ENCODE measurements at regions not wholly inside any gene's neighbourhood (a gene's known extent, or its start where the extent isn't known, plus 50 kb on each side); places are given as distances from the start of the nearest gene placed in this dataset.

DNA sequence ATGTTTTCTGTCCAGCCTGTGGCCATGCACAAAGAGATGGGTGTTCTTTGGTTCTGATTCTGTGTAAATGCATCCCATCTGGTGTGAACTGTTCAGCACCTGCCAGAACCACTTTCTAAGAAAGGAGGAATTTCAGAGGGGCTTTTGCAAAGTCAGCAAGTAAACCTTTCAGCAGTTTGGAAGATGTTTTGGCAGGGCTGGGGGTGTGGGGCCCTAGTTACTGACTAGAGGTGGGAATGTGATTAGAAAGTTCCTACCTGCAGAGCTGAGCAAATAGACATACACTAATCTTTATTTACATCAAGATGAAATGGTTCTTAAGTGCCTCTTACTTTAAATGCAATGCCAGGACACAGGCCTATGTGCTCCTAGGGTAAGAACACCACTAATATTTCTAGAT, 378.1 kb upstream of the USP24 start:
- CTCF ChIA-PET = no interaction called here
- H3K27me3 ChIP-seq (ENCODE audit: low read length) = no peaks in the 10 kb centered on the region
- no peak for ATAC-seq
- no peak overlapping the region for H2AFZ ChIP-seq (ENCODE audit: low read length)
- H3K9me3 ChIP-seq (ENCODE audit: low read length) = no peaks in the 10 kb centered on the region
- no peaks in the 10 kb centered on the region for H3K9me2 ChIP-seq (replicated peaks; ENCODE audit: low read length)
- H3K27ac ChIP-seq (ENCODE audit: low read length) = no peak overlapping the region
- H3K36me3 ChIP-seq (ENCODE audit: low read depth, low read length) = no peaks in the 10 kb centered on the region
- TF ChIP-seq, protein P1, sequence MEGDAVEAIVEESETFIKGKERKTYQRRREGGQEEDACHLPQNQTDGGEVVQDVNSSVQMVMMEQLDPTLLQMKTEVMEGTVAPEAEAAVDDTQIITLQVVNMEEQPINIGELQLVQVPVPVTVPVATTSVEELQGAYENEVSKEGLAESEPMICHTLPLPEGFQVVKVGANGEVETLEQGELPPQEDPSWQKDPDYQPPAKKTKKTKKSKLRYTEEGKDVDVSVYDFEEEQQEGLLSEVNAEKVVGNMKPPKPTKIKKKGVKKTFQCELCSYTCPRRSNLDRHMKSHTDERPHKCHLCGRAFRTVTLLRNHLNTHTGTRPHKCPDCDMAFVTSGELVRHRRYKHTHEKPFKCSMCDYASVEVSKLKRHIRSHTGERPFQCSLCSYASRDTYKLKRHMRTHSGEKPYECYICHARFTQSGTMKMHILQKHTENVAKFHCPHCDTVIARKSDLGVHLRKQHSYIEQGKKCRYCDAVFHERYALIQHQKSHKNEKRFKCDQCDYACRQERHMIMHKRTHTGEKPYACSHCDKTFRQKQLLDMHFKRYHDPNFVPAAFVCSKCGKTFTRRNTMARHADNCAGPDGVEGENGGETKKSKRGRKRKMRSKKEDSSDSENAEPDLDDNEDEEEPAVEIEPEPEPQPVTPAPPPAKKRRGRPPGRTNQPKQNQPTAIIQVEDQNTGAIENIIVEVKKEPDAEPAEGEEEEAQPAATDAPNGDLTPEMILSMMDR (conservative IDR thresholded peaks at IDR 0.05; ENCODE audit: low read depth, low read length) = no peak
- TF ChIP-seq EZH2phosphoT487 (IDR thresholded peaks at IDR 0.05; ENCODE audit: borderline replicate concordance, low read length) = no peak
- TF ChIP-seq EZH2 (IDR thresholded peaks at IDR 0.05; ENCODE audit: low read length, unreplicated experiment) = no peak
- no peak for DNase-seq
- no peaks in the 10 kb centered on the region for H4K20me1 ChIP-seq (ENCODE audit: low read length)
- H3K4me2 ChIP-seq (ENCODE audit: low read length) = no peak overlapping the region
- H3K9ac ChIP-seq (ENCODE audit: low read length) = no peak overlapping the region
- H3K4me1 ChIP-seq (ENCODE audit: insufficient read depth, low read length) = no peaks in the 10 kb centered on the region
- H3K79me2 ChIP-seq (ENCODE audit: low read length) = no peaks in the 10 kb centered on the region
- BruUV-seq (replicated peaks) = no TSS peak
- no peak overlapping the region for H3K4me3 ChIP-seq (ENCODE audit: low read length)
- POLR2A ChIA-PET (ENCODE audit: unreplicated experiment) = no interaction called here
- intact Hi-C loops (cut with micrococcal nuclease) = no loop called here
- H3F3A ChIP-seq (ENCODE audit: low read length, unreplicated experiment) = no peaks in the 10 kb centered on the region

DNA sequence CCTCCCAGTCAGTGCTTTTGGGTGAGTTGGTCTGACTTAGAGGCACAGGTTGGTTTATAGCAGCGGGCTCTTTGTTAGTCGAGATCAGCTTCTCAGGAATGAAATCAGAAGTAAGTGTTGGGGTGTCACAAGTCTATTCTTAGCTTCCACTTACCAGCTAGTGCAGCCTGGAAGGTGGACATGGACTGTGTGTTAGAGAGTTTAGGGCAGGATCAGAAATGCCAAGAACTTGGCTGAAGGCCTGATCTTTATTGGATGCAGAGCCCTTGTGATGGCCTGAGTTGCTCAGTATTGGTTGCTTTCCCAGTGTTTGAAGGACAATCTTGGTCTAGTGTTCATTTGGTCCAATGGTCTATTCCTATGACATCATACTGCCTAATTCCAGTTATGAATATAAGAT, 377.0 kb upstream of the USP24 start:
- Histone ChIP-seq H3K9me2 (replicated peaks; ENCODE audit: low read length) (no peaks in the 10 kb centered on the region), H3K9ac (ENCODE audit: low read length) (no peak overlapping the region), H3K27ac (ENCODE audit: low read length) (no peak overlapping the region), H3K9me3 (ENCODE audit: low read length) (no peaks in the 10 kb centered on the region), H4K20me1 (ENCODE audit: low read length) (no peaks in the 10 kb centered on the region), H3K36me3 (ENCODE audit: low read depth, low read length) (no peaks in the 10 kb centered on the region), H2AFZ (ENCODE audit: low read length) (no peak overlapping the region), H3K4me1 (ENCODE audit: insufficient read depth, low read length) (no peaks in the 10 kb centered on the region), H3K79me2 (ENCODE audit: low read length) (no peaks in the 10 kb centered on the region), H3K27me3 (ENCODE audit: low read length) (no peaks in the 10 kb centered on the region), H3K4me3 (ENCODE audit: low read length) (no peak overlapping the region), H3F3A (ENCODE audit: low read length, unreplicated experiment) (no peaks in the 10 kb centered on the region), H3K4me2 (ENCODE audit: low read length) (no peak overlapping the region)
- TF ChIP-seq, protein P1 (conservative IDR thresholded peaks at IDR 0.05; ENCODE audit: low read depth, low read length) = no peak
- TF ChIP-seq EZH2phosphoT487 (IDR thresholded peaks at IDR 0.05; ENCODE audit: borderline replicate concordance, low read length) (no peak), EZH2 (IDR thresholded peaks at IDR 0.05; ENCODE audit: low read length, unreplicated experiment) (no peak)
- DNase-seq (no peak), ATAC-seq (no peak)
- POLR2A ChIA-PET (ENCODE audit: unreplicated experiment) = no interaction called here
- CTCF ChIA-PET = no interaction called here
- no TSS peak for BruUV-seq (replicated peaks)
- intact Hi-C loops (cut with micrococcal nuclease) = no loop called here

DNA sequence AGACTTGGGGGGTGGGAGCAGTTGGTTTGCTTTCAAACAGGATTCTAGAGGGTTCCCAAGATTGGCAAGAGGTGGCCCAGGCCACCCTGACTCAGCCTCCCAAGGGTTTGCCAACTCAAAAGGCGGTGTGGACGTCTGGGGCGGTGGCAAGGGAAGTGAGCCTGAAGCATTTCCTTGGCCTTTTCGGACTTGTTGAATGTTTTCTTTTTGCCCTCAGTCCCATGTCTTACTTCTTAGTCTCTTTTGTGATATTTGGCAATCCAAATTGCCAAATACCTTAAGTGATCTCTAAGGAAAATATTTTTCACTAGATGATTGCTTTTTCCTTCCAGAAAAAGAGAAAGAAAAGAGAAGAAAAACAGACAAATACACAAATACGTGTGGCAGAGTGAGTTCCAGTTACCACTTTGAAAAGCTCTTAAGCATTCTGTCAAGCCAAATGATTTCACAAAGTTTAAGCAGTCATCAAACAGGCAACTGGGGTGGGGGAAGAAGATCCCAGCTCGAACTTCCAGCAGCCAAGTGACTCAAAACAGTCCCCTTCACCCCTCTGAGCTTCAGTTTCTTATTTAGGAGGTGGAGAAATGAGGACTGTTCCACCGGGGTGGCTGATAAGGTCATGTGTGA, 374.6 kb upstream of the USP24 start:
- Histone ChIP-seq H3K9me2 (replicated peaks; ENCODE audit: low read length) (no peaks in the 10 kb centered on the region), H4K20me1 (ENCODE audit: low read length) (no peaks in the 10 kb centered on the region), H3K4me1 (ENCODE audit: insufficient read depth, low read length) (peaks cover 6% of the 10 kb centered on the region), H3K36me3 (ENCODE audit: low read depth, low read length) (no peaks in the 10 kb centered on the region), H3K9me3 (ENCODE audit: low read length) (no peaks in the 10 kb centered on the region), H3K27me3 (ENCODE audit: low read length) (no peaks in the 10 kb centered on the region), H3K79me2 (ENCODE audit: low read length) (no peaks in the 10 kb centered on the region), H3K4me2 (ENCODE audit: low read length) (no peak overlapping the region), H3K9ac (ENCODE audit: low read length) (no peak overlapping the region), H2AFZ (ENCODE audit: low read length) (no peak overlapping the region), H3K4me3 (ENCODE audit: low read length) (no peak overlapping the region), H3F3A (ENCODE audit: low read length, unreplicated experiment) (no peaks in the 10 kb centered on the region), H3K27ac (ENCODE audit: low read length) (no peak overlapping the region)
- intact Hi-C loops (cut with micrococcal nuclease) = loop anchor here (10.0 kb wide), 1 partner anchor 995 kb away; no protein-coding TSS in a partner anchor
- DNase-seq = no peak
- ChIA-PET CTCF (no interaction called here), POLR2A (ENCODE audit: unreplicated experiment) (no interaction called here)
- no TSS peak for BruUV-seq (replicated peaks)
- TF ChIP-seq EZH2 (IDR thresholded peaks at IDR 0.05; ENCODE audit: low read length, unreplicated experiment) (no peak), EZH2phosphoT487 (IDR thresholded peaks at IDR 0.05; ENCODE audit: borderline replicate concordance, low read length) (no peak)
- TF ChIP-seq, protein P1 (conservative IDR thresholded peaks at IDR 0.05; ENCODE audit: low read depth, low read length) = no peak
- ATAC-seq = no peak
